ENCODE measurements at regions not wholly inside any gene's neighbourhood (a gene's known extent, or its start where the extent isn't known, plus 50 kb on each side); places are given as distances from the start of the nearest gene placed in this dataset.

- TF ChIP-seq CTCF (IDR thresholded peaks at IDR 0.05) (no peak), EZH2 (IDR thresholded peaks at IDR 0.05) (no peak)
These were observed 820.3 kb downstream of the LTN1 start for GRCh38 chr21:28172376-28172775.
